ENCODE measurements at regions not wholly inside any gene's neighbourhood (a gene's known extent, or its start where the extent isn't known, plus 50 kb on each side); places are given as distances from the start of the nearest gene placed in this dataset.

- Histone ChIP-seq H4K8ac (ENCODE audit: extremely low read depth, insufficient read depth, low read length) (0 out of 2 replicates have a peak overlapping the region, but pooled peaks have one; percentile 3), H2AFZ (ENCODE audit: low read length) (no peak overlapping the region), H3K56ac (replicated peaks; ENCODE audit: insufficient read length, low read depth, low read length) (no peak overlapping the region), H2BK12ac (ENCODE audit: low read depth, low read length) (no peak overlapping the region), H3K23me2 (ENCODE audit: low read depth, low read length) (peaks cover 8% of the 10 kb centered on the region; the same call in 1 of the 2 replicates), H4K20me1 (replicated peaks in 1 of 2; ENCODE audit: control insufficient read depth in 1 of 2, insufficient read depth in 2 of 2, low read length in 2 of 2) (peaks cover 0 to 2% of the 10 kb centered on the region in 2 experiments), H2BK5ac (ENCODE audit: low read depth, low read length) (no peak overlapping the region), H2BK20ac (ENCODE audit: low read length) (no peak overlapping the region), H3K4ac (replicated peaks; ENCODE audit: insufficient read length, low read depth, low read length) (no peak overlapping the region), H2BK15ac (ENCODE audit: low read length) (no peak overlapping the region), H4K91ac (replicated peaks; ENCODE audit: insufficient read length, low read length) (no peak overlapping the region), H3K9ac (replicated peaks in 1 of 4; ENCODE audit: extremely low read depth in 1 of 4, low read depth in 3 of 4, low read length in 3 of 4) (no peak overlapping the region), H2BK120ac (replicated peaks; ENCODE audit: low read depth, low read length) (no peak overlapping the region), H3K9me3 (ENCODE audit: insufficient read depth in 2 of 2, low read depth in 1 of 2, low read length in 1 of 2) (no peaks in the 10 kb centered on the region), H3K14ac (ENCODE audit: insufficient read length) (no peak overlapping the region), H3K27me3 (replicated peaks in 1 of 4; ENCODE audit: control insufficient read depth in 3 of 4, extremely low read depth in 1 of 4, insufficient read depth in 3 of 4, low read length in 3 of 4) (peaks cover 1 to 29% (median 9%) of the 10 kb centered on the region in 4 experiments; a peak in 6 of 7 replicates), H3K36me3 (ENCODE audit: control insufficient read depth in 2 of 4, insufficient read depth in 4 of 4, low read length in 3 of 4) (no peaks in the 10 kb centered on the region), H3K4me3 (ENCODE audit: extremely low read depth in 1 of 4, insufficient read depth in 2 of 4, low read depth in 3 of 4, low read length in 4 of 4) (peak overlapping the region; percentile 31 to 60 (median 36); a peak in 7 of 8 replicates), H2AK5ac (ENCODE audit: low read depth, low read length) (no peak overlapping the region), H3K4me2 (ENCODE audit: insufficient read depth in 1 of 2, low read depth in 2 of 2, low read length in 2 of 2) (peak overlapping the region; percentile 63 to 92), H3K27ac (ENCODE audit: low read depth, low read length) (no peak overlapping the region), H3K23ac (ENCODE audit: insufficient read length) (no peak overlapping the region), H3K79me2 (ENCODE audit: control insufficient read depth in 1 of 2, insufficient read depth in 2 of 2, low read length in 2 of 2) (no peaks in the 10 kb centered on the region), H3K4me1 (replicated peaks in 1 of 4; ENCODE audit: control insufficient read depth in 3 of 4, insufficient read depth in 4 of 4, low read length in 3 of 4) (peaks cover 3 to 17% (median 7%) of the 10 kb centered on the region in 4 experiments; a peak in 6 of 7 replicates), H4K5ac (ENCODE audit: insufficient read length, low read depth, low read length) (no peak overlapping the region), H3K79me1 (ENCODE audit: low read depth, low read length) (no peaks in the 10 kb centered on the region), H3K18ac (ENCODE audit: extremely low read depth, low read length) (no peak overlapping the region; the same call in 1 of the 2 replicates)
- ChIA-PET CTCF (ENCODE audit: partially characterized antibody) (interaction anchor here (0.6 to 6.8 kb wide), 38 partner anchors 9 to 373 kb away, joined by 3 to 49 read pairs (median 4); partner anchors contain the start of gene CASZ1), POLR2A (ENCODE audit: partially characterized antibody) (interaction anchor here (1.1 to 1.5 kb wide), 4 partner anchors 15 to 336 kb away, joined by 3 to 4 read pairs (median 3); no protein-coding TSS in a partner anchor)
- FAIRE-seq (no peak), DNase-seq (ENCODE audit: low read depth in 1 of 2, low spot score in 2 of 2) (peak in 1 of 2 experiments; percentile 74)
- 12% methylated on average over 15 of the region's 31 CpGs; no CpG with 5 or more reads in 1 of the 2 experiments for WGBS, 2 experiments (ENCODE audit: extremely low coverage in 1 of 2, insufficient coverage in 1 of 2, insufficient read length in 1 of 2, insufficient replicate concordance in 2 of 2, low coverage in 1 of 2, low lambda C conversion rate in 2 of 2, missing lambda C conversion rate in 1 of 2)
- TF ChIP-seq KDM4A (IDR thresholded peaks at IDR 0.05; ENCODE audit: low read depth, low read length, severe bottlenecking) = no peak
- no peak for TF ChIP-seq BCL11A (IDR thresholded peaks at IDR 0.05; ENCODE audit: low read depth in 2 of 2, low read length in 2 of 2)
- no peak for TF ChIP-seq RNF2 (IDR thresholded peaks at IDR 0.05; ENCODE audit: borderline replicate concordance, low read depth, low read length, missing control alignments, poor library complexity, severe bottlenecking)
- no peak for TF ChIP-seq CBX5 (IDR thresholded peaks at IDR 0.05; ENCODE audit: low read depth, low read length)
- TF ChIP-seq TBP (IDR thresholded peaks at IDR 0.05; ENCODE audit: low read depth, low read length) = no peak
- TF ChIP-seq JUN (IDR thresholded peaks at IDR 0.05; ENCODE audit: low read depth, low read length) = no peak
- TF ChIP-seq YY1 (IDR thresholded peaks at IDR 0.05; ENCODE audit: low read depth, low read length) = no peak
- no peak for TF ChIP-seq ASH2L (IDR thresholded peaks at IDR 0.05; ENCODE audit: low read length)
- no peak for TF ChIP-seq EZH2 (IDR thresholded peaks at IDR 0.05; ENCODE audit: low read depth, low read length, severe bottlenecking)
- TF ChIP-seq CHD1 (IDR thresholded peaks at IDR 0.05; ENCODE audit: low read depth, low read length) = no peak
- TF ChIP-seq FOSL1 (IDR thresholded peaks at IDR 0.05; ENCODE audit: insufficient read depth, low read depth, low read length) = no peak
- no peak for TF ChIP-seq SUZ12 (IDR thresholded peaks at IDR 0.05; ENCODE audit: low read length)
Measured at GRCh38 chr1:10866321-10867093, 70.1 kb upstream of the CASZ1 start.

Measured in H1 (cell line).